ENCODE measurements at regions not wholly inside any gene's neighbourhood (a gene's known extent, or its start where the extent isn't known, plus 50 kb on each side); places are given as distances from the start of the nearest gene placed in this dataset.

DNA sequence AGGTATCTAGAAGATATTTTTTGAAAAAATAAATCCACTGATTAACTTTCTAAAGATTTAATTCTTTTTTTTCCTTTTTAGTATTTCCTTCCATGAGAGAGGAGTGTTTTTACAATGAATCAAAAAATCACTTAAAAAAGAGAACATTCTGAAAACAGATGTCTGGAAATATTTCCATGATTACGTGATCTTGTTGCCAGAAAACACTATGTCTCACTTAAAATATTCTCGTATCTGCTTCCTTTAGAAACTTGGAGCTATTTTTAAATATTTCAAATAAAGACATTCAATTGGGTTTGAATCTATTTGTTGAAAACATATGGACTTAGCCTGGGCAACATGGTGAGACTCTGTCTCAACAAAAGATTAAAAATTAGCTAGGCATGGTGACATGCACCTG is 232.8 kb upstream of the RASGEF1B start:
- DNase-seq (ENCODE audit: low spot score) = no peak
- H3K27me3 ChIP-seq = no peaks in the 10 kb centered on the region
- no peak for TF ChIP-seq CTCF (IDR thresholded peaks at IDR 0.05)
- H3K4me3 ChIP-seq = no peak overlapping the region
- H3K36me3 ChIP-seq = no peaks in the 10 kb centered on the region
- H3K27ac ChIP-seq = no peak overlapping the region
- no peaks in the 10 kb centered on the region for H3K9me3 ChIP-seq
- peaks cover 0 to 3% of the 10 kb centered on the region in 2 donors for H3K4me1 ChIP-seq

GRCh38 chr4:81700189-81700588 is 228.5 kb upstream of the RASGEF1B start:
- TF ChIP-seq CTCF (IDR thresholded peaks at IDR 0.05) = no peak
- no peak overlapping the region for H3K27ac ChIP-seq

GRCh38 chr4:81698538-81699296 is 227.0 kb upstream of the RASGEF1B start:
- Histone ChIP-seq H3K36me3 (no peaks in the 10 kb centered on the region), H3K27ac (no peak overlapping the region), H3K4me3 (no peak overlapping the region), H3K9me3 (no peaks in the 10 kb centered on the region), H3K4me1 (no peaks in the 10 kb centered on the region), H3K27me3 (no peaks in the 10 kb centered on the region)
- TF ChIP-seq CTCF (IDR thresholded peaks at IDR 0.05) = no peak
- no peak for DNase-seq (ENCODE audit: low spot score)

More at GRCh38 chr4:81700189-81700588, 228.5 kb upstream of the RASGEF1B start:
- H3K4me3 ChIP-seq = no peak overlapping the region
- H3K36me3 ChIP-seq = no peaks in the 10 kb centered on the region
- no peaks in the 10 kb centered on the region for H3K9me3 ChIP-seq
- no peaks in the 10 kb centered on the region for H3K27me3 ChIP-seq
- peaks cover 0 to 3% of the 10 kb centered on the region in 2 donors for H3K4me1 ChIP-seq
- no peak for DNase-seq (ENCODE audit: low spot score)

GRCh38 chr4:81694176-81694913 is 222.6 kb upstream of the RASGEF1B start:
- Histone ChIP-seq H3K27me3 (no peaks in the 10 kb centered on the region), H3K4me3 (no peak overlapping the region), H3K4me1 (no peaks in the 10 kb centered on the region), H3K9me3 (no peaks in the 10 kb centered on the region), H3K27ac (no peak overlapping the region), H3K36me3 (no peaks in the 10 kb centered on the region)
- no peak for DNase-seq (ENCODE audit: low spot score)
- no peak for TF ChIP-seq CTCF (IDR thresholded peaks at IDR 0.05)

GRCh38 chr4:81690871-81691270 is 219.2 kb upstream of the RASGEF1B start:
- no peak overlapping the region for H3K4me3 ChIP-seq
- H3K36me3 ChIP-seq = no peaks in the 10 kb centered on the region
- H3K27me3 ChIP-seq = no peaks in the 10 kb centered on the region
- TF ChIP-seq CTCF (IDR thresholded peaks at IDR 0.05) = no peak
- no peak for DNase-seq (ENCODE audit: low spot score)
- no peak overlapping the region for H3K27ac ChIP-seq
- H3K4me1 ChIP-seq = no peaks in the 10 kb centered on the region
- no peaks in the 10 kb centered on the region for H3K9me3 ChIP-seq
